WTC11 (cell line): ENCODE measurements at regions not wholly inside any gene's neighbourhood (a gene's known extent, or its start where the extent isn't known, plus 50 kb on each side); places are given as distances from the start of the nearest gene placed in this dataset.

Experiments
- CBFB ChIP-seq: sonication (generic); formaldehyde crosslinking; IDR thresholded peaks from 2 replicates; pipeline ENCODE4 v1.8.1; 2022; ENCODE audit warnings: mild to moderate bottlenecking, low read depth, missing genetic modification reagents
- CTCF ChIP-seq: fragments of 200-600 bp; IDR thresholded peaks from 2 replicates; pipeline ENCODE4 v1.8.0; 2022; ENCODE audit warnings: antibody characterized with exemption
- E2F5 ChIP-seq: sonication (generic); formaldehyde crosslinking; IDR thresholded peaks from 2 replicates; pipeline ENCODE4 v1.8.1; 2022; ENCODE audit warnings: mild to moderate bottlenecking, moderate library complexity, missing genetic modification reagents
- GABPB1 ChIP-seq: sonication (generic); formaldehyde crosslinking; IDR thresholded peaks from 2 replicates; pipeline ENCODE4 v1.8.1; 2023; ENCODE audit warnings: mild to moderate bottlenecking, missing genetic modification reagents
- NR3C1 ChIP-seq: sonication (generic); formaldehyde crosslinking; conservative IDR thresholded peaks from 2 replicates; pipeline ENCODE4 v1.8.1; 2023; ENCODE audit warnings: low read depth, mild to moderate bottlenecking, missing genetic modification reagents
- SOX15 ChIP-seq: fragments of 250-450 bp; sonication (Bioruptor Pico); IDR thresholded peaks from 2 replicates; pipeline ENCODE4 v1.9.0; 2021; ENCODE audit warnings: mild to moderate bottlenecking
- USF2 ChIP-seq: sonication (generic); formaldehyde crosslinking; IDR thresholded peaks from 2 replicates; pipeline ENCODE4 v1.8.1; 2023; ENCODE audit warnings: mild to moderate bottlenecking, missing genetic modification reagents, moderate library complexity
- ZNF425 ChIP-seq: fragments of 250-450 bp; sonication (Bioruptor Pico); conservative IDR thresholded peaks from 2 replicates; pipeline ENCODE4 v1.9.0; 2021; ENCODE audit warnings: mild to moderate bottlenecking

- no peak for TF ChIP-seq ZNF425 (CRISPR knock-in tag)
- TF ChIP-seq GABPB1 (CRISPR knock-in tag) = no peak
- no peak for TF ChIP-seq CBFB (CRISPR knock-in tag)
- no peak for TF ChIP-seq CTCF
- no peak for TF ChIP-seq USF2 (CRISPR knock-in tag)
- TF ChIP-seq SOX15 (CRISPR knock-in tag) = no peak
- no peak for TF ChIP-seq NR3C1 (CRISPR knock-in tag)
- TF ChIP-seq E2F5 (CRISPR knock-in tag) = no peak
Observed at GRCh38 chr16:13718748-13719147, 201.2 kb upstream of the ERCC4 start.
